Trophoblast cell (in vitro differentiated cells and primary cell): ENCODE measurements at regions not wholly inside any gene's neighbourhood (a gene's known extent, or its start where the extent isn't known, plus 50 kb on each side); places are given as distances from the start of the nearest gene placed in this dataset.
"Not testable (repeated sequence)": the region's sequence is repeated elsewhere in the genome, so short reads cannot be mapped to it uniquely, and the experiment has no call there.

ENCODE experiments used
- DNase-seq, 2 donors: peaks; one replicate each; pipeline ENCODE4 v3.0.0-alpha.2; 2016
- H2AFZ ChIP-seq: 2 replicates; pipeline ENCODE4 v1.6.1; 2013; ENCODE audit warnings: low read length, moderate library complexity, mild to moderate bottlenecking; ENCODE audit not compliant: insufficient read depth, poor library complexity
- H2AK5ac ChIP-seq: 2 replicates; pipeline ENCODE4 v1.6.1; 2013; ENCODE audit warnings: mild to moderate bottlenecking, low read length
- H2BK120ac ChIP-seq: 2 replicates; pipeline ENCODE4 v1.6.1; 2013; ENCODE audit warnings: low read length, mild to moderate bottlenecking, moderate library complexity; ENCODE audit not compliant: insufficient read depth, poor library complexity
- H2BK12ac ChIP-seq: 2 replicates; pipeline ENCODE4 v1.6.1; 2013; ENCODE audit warnings: mild to moderate bottlenecking, low read length, moderate library complexity
- H2BK5ac ChIP-seq: 2 replicates; pipeline ENCODE4 v1.6.1; 2013; ENCODE audit warnings: low read length, low read depth, moderate library complexity, mild to moderate bottlenecking; ENCODE audit not compliant: poor library complexity
- H3K14ac ChIP-seq: 2 replicates; pipeline ENCODE4 v1.6.1; 2013; ENCODE audit warnings: mild to moderate bottlenecking, low read length
- H3K18ac ChIP-seq: 2 replicates; pipeline ENCODE4 v1.6.1; 2013; ENCODE audit warnings: mild to moderate bottlenecking, low read length
- H3K23ac ChIP-seq: 2 replicates; pipeline ENCODE4 v1.6.1; 2013; ENCODE audit warnings: low read length
- H3K27ac ChIP-seq: 2 replicates; pipeline ENCODE4 v1.5.1; 2013; ENCODE audit warnings: low read depth, mild to moderate bottlenecking, inconsistent platforms, low read length, moderate library complexity
- H3K27me3 ChIP-seq: 2 replicates; pipeline ENCODE4 v1.6.1; 2013; ENCODE audit warnings: inconsistent platforms, mild to moderate bottlenecking, low read length, moderate library complexity; ENCODE audit not compliant: insufficient read depth
- H3K36me3 ChIP-seq, 2 experiments: 1 replicate in 1 of 2; 2 replicates in 1 of 2; pipeline ENCODE4 v1.6.1; 2013; ENCODE audit warnings: low read length in 2 of 2, mild to moderate bottlenecking in 2 of 2, moderate library complexity in 1 of 2; ENCODE audit not compliant: insufficient read depth in 2 of 2, control insufficient read depth in 1 of 2
- H3K4ac ChIP-seq: 2 replicates; pipeline ENCODE4 v1.6.1; 2013; ENCODE audit warnings: low read depth, mild to moderate bottlenecking, low read length, moderate library complexity
- H3K4me1 ChIP-seq, 2 experiments: 1 replicate in 1 of 2; 2 replicates in 1 of 2; pipeline ENCODE4 v1.6.1; 2013; ENCODE audit warnings: low read length in 2 of 2, mild to moderate bottlenecking in 2 of 2, moderate library complexity in 1 of 2; ENCODE audit not compliant: insufficient read depth in 2 of 2, control insufficient read depth in 1 of 2
- H3K4me2 ChIP-seq: 2 replicates; pipeline ENCODE4 v1.6.1; 2013; ENCODE audit warnings: inconsistent platforms, mild to moderate bottlenecking, low read length, moderate library complexity
- H3K4me3 ChIP-seq: 2 replicates; pipeline ENCODE4 v1.5.1; 2013; ENCODE audit warnings: mild to moderate bottlenecking, low read depth, low read length, inconsistent platforms
- H3K79me1 ChIP-seq: one replicate; pipeline ENCODE4 v1.6.1; 2013; ENCODE audit warnings: low read length
- H3K79me2 ChIP-seq: 2 replicates; pipeline ENCODE4 v1.6.1; 2013; ENCODE audit warnings: low read length, mild to moderate bottlenecking; ENCODE audit not compliant: control insufficient read depth, insufficient read depth, poor library complexity
- H3K9ac ChIP-seq: 2 replicates; pipeline ENCODE4 v1.6.1; 2013; ENCODE audit warnings: mild to moderate bottlenecking, low read length
- H3K9me3 ChIP-seq: 2 replicates; pipeline ENCODE4 v1.6.1; 2013; ENCODE audit warnings: low read depth, mild to moderate bottlenecking, control low read depth, inconsistent platforms, low read length; ENCODE audit not compliant: insufficient read depth
- H4K12ac ChIP-seq: 2 replicates; pipeline ENCODE4 v1.6.1; 2013; ENCODE audit warnings: low read depth, mild to moderate bottlenecking, low read length, moderate library complexity
- H4K8ac ChIP-seq: 2 replicates; pipeline ENCODE4 v1.6.1; 2013; ENCODE audit warnings: low read depth, mild to moderate bottlenecking, low read length, moderate library complexity
- H4K91ac ChIP-seq: one replicate; pipeline ENCODE4 v1.6.1; 2013; ENCODE audit warnings: low read depth, mild to moderate bottlenecking, low read length, moderate library complexity
- WGBS: extraction: QIAGEN DNeasy Blood & Tissue Kit; methylation state at CpG from one replicate; pipeline ENCODE4 v1.1.7; 2013; ENCODE audit warnings: missing lambda C conversion rate; ENCODE audit not compliant: insufficient read length, insufficient coverage; ENCODE audit errors: extremely low coverage; 5-methylcytosine and 5-hydroxymethylcytosine counted together

GRCh38 chr2:87602728-87603127, 145.2 kb upstream of the PLGLB2 start:
- H3K4me2 ChIP-seq, H2BK120ac ChIP-seq, H3K79me2 ChIP-seq, H3K27me3 ChIP-seq, H3K9ac ChIP-seq, H2BK5ac ChIP-seq, H3K79me1 ChIP-seq, H3K36me3 ChIP-seq, H3K4me3 ChIP-seq, H3K14ac ChIP-seq, H2AK5ac ChIP-seq, H3K9me3 ChIP-seq, H3K23ac ChIP-seq, H4K91ac ChIP-seq, H2AFZ ChIP-seq, H3K4ac ChIP-seq, H3K18ac ChIP-seq, H4K8ac ChIP-seq, H4K12ac ChIP-seq, H2BK12ac ChIP-seq, H3K27ac ChIP-seq, H3K4me1 ChIP-seq, DNase-seq: not testable (repeated sequence)
- WGBS, result no CpG with 5 or more reads among the region's 2 CpGs

GRCh38 chr2:87603418-87604278, 144.2 kb upstream of the PLGLB2 start:
- H3K4me2 ChIP-seq, H4K8ac ChIP-seq, H3K27me3 ChIP-seq, H3K79me1 ChIP-seq, DNase-seq, H3K23ac ChIP-seq, H4K91ac ChIP-seq, H4K12ac ChIP-seq, H3K79me2 ChIP-seq, H3K4me1 ChIP-seq, H3K9ac ChIP-seq, H3K4me3 ChIP-seq, H3K18ac ChIP-seq, H2BK5ac ChIP-seq, H2BK120ac ChIP-seq, H2AFZ ChIP-seq, H3K4ac ChIP-seq, H3K27ac ChIP-seq, H3K9me3 ChIP-seq, H2AK5ac ChIP-seq, H3K36me3 ChIP-seq, H3K14ac ChIP-seq, H2BK12ac ChIP-seq: not testable (repeated sequence)
- no CpG with 5 or more reads among the region's 10 CpGs for WGBS

- H2AFZ ChIP-seq, DNase-seq, H4K12ac ChIP-seq, H3K27ac ChIP-seq, H2AK5ac ChIP-seq, H3K4me3 ChIP-seq, H2BK12ac ChIP-seq, H3K18ac ChIP-seq, H3K27me3 ChIP-seq, H3K9ac ChIP-seq, H3K23ac ChIP-seq, H3K9me3 ChIP-seq, H3K36me3 ChIP-seq, H3K4me1 ChIP-seq, H2BK5ac ChIP-seq, H4K91ac ChIP-seq, H3K4me2 ChIP-seq, H3K79me1 ChIP-seq, H2BK120ac ChIP-seq, H3K14ac ChIP-seq, H3K79me2 ChIP-seq, H4K8ac ChIP-seq, H3K4ac ChIP-seq: not testable (repeated sequence)
- WGBS, result no CpG with 5 or more reads among the region's 6 CpGs
Measured at GRCh38 chr2:87604279-87604818, 143.5 kb upstream of the PLGLB2 start.

- H2AFZ ChIP-seq, result not testable (repeated sequence)
Measured at GRCh38 chr2:87604980-87605379, 142.9 kb upstream of the PLGLB2 start.

More at GRCh38 chr2:87604980-87605379, 142.9 kb upstream of the PLGLB2 start:
- not testable (repeated sequence) for H2BK5ac ChIP-seq, H3K18ac ChIP-seq, H3K14ac ChIP-seq, H3K9me3 ChIP-seq, H3K79me2 ChIP-seq, H3K27me3 ChIP-seq, H3K79me1 ChIP-seq, DNase-seq, H3K27ac ChIP-seq, H3K36me3 ChIP-seq, H2BK12ac ChIP-seq, H4K8ac ChIP-seq, H2AK5ac ChIP-seq, H3K4me1 ChIP-seq, H4K12ac ChIP-seq, H2BK120ac ChIP-seq, H4K91ac ChIP-seq, H3K4ac ChIP-seq, H3K9ac ChIP-seq, H3K4me2 ChIP-seq, H3K4me3 ChIP-seq, H3K23ac ChIP-seq
- WGBS, result no CpG with 5 or more reads among the region's 2 CpGs
